Right lung (tissue), 2 donors: ENCODE measurements at regions not wholly inside any gene's neighbourhood (a gene's known extent, or its start where the extent isn't known, plus 50 kb on each side); places are given as distances from the start of the nearest gene placed in this dataset.
"Not testable (repeated sequence)": the region's sequence is repeated elsewhere in the genome, so short reads cannot be mapped to it uniquely, and the experiment has no call there.

Source experiments
- DNase-seq, 2 donors: peaks; one replicate each; pipeline ENCODE4 v3.0.0-alpha.2; 2013

DNA sequence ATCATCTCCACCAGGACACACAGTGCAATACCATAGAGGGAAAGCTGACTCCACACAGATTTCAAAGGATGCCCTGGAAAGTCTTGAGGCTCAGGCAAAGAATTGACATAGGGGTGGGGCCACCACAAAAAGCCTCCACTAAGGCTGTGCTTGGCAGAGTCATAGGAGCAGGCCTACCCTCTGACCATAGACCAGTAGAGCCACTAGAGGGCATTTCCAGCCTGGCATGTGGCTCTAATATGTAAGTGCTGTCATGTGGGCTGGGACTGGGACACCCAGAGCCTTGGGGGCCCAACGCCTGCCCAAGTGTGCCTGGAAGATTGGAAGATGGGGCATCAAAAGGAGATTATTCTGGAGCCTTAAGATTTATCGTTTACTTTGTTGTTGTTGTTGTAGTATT lies 726.0 kb downstream of the DNAH5 start:
- DNase-seq, result no peak

DNA sequence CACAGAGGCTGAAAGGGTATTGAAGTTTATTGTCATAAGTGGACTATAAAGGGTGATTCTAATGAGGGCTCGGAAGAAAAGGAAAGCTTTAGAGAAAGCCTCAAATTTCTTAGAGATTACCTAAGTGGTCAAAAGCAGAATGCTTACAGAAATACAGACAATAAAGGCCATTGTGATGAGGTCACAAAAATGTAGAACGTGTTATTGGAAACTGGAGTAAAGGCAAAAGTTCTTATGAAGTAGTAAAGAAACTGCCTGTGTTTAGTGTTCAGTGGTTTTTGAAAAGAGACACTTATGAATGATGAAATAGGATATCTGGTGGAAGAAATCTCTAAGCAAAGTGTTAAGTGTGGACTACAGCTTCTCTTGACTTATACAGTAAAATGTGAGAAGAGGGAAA lies 726.9 kb downstream of the DNAH5 start:
- DNase-seq, result no peak

DNA sequence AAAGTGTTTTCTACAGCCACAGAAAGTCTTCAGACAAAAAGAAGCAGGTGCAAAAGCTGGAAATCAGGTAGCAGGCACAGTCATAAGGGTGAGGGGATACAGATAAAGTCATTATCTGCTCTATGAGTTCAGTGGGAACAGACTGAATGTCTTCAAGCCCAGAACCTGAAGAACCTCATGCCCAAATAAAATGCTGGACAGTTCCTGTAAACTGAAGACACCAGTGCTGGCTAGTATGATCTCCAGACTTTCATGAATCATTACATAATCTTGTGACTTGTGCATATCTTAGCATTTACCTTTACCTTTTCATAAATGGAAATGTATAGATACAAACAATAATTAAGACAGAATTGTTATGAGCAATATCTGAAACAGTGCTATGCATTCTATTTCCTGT lies 728.7 kb downstream of the DNAH5 start:
- DNase-seq, result no peak

DNA sequence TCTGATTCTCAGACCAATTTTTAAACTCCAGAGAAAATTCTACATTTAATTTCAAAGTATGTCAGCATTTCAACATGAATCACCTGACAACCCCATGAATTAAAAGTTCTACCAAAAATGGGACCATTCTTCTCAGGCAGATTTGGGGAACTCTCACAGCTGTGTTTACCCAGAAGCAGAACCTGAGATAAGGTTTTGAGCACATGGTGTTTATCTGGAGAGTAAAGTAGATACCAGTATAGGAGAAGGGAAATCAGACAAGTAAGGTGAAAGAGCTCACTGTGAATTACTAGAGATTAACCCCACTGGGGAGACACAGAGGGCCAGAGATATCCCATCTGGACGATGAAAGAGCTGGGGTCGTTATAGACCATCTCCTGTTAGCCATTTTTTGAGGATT lies 729.1 kb downstream of the DNAH5 start:
- no peak for DNase-seq

DNA sequence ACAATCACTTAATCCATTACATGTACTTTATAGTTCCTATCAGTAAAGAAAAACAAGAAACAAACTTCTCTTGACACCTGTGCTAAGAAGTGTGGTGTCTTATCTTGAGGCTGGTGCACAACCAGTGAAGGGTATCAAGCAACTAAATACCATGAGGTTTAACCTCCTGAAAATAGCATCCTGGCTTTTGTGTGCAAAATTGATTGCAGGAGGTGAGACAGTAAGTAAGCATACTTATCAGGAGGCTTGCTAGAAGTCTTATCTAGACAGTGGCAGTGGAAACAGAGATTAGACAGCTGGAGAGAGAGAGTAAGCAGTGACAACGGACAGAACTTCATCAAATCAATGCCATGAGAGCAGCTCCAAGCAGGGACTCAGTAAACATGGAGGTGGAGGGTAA lies 730.3 kb downstream of the DNAH5 start:
- DNase-seq, result no peak

DNA sequence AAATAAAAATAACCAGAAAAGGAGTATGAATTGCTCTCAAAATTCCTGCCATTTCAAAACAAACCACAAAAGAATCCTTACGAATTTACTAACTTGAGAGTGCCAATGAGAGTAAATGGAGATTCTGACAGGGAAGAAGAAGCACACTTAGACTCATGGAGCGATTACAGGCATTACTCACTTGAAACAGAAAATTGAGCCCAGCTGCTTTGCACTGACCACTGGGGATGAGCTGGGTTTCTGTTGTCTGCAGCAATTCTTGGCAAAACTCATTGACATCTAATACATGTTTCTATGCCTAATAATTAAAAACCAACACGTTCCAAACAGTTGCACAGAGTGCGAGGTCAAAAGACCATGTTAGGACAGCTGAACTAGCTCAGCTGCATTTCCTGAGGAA lies 731.6 kb downstream of the DNAH5 start:
- no peak for DNase-seq

DNA sequence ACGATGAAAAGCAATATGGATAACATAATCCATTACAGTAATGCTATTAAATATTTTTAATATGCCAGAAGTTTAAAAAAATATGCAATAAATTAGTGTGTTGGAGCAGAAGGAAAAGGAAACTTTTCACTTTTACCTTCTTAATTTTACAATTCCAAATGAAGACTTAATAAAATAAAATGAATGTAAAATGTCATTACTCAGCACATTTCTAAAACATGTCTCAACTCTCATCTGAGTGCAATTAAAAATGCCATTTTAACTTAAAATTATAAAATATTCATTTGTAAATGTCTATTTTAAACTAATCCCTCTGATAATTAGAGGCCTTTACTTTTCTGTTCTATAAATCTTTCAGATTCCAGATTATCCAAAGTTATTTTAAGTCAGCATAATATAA lies 733.4 kb downstream of the DNAH5 start:
- DNase-seq, result no peak

DNA sequence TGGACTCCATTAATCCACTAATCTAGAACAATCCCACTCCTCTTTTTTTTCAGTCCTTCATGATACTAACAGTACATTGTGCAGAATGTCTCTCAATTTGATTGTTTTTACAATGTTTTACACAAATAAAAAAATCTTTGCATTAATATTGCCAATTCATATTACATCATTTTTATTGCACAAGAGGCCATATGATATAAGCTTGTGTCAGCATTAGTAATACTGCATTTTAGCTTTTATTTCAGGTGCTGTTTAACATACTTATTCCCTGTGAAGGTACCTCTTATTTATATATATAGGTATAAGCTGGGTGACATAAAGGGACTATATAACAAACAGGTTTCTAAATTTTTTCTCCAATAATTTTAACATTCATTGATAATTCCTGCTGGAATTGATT lies 737.4 kb downstream of the DNAH5 start:
- DNase-seq, result no peak

DNA sequence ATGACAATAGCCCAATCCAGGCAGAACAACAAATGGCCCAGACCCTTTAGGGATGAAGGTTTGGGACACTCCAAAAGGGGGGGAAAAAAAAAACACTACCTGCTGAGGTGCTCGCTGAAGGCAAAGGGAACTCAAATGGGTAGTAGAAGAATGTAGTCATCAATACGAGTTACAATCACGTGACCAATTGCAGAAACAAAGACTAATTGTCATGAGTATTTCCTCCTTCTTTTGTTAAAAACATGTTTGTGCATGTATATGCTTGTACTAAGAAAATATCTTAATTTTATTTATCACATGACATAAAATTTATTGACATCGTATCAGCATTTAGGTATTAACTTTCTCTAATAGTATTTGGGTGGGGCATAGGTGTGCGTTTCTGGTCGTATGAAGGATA lies 743.5 kb downstream of the DNAH5 start:
- no peak for DNase-seq

DNA sequence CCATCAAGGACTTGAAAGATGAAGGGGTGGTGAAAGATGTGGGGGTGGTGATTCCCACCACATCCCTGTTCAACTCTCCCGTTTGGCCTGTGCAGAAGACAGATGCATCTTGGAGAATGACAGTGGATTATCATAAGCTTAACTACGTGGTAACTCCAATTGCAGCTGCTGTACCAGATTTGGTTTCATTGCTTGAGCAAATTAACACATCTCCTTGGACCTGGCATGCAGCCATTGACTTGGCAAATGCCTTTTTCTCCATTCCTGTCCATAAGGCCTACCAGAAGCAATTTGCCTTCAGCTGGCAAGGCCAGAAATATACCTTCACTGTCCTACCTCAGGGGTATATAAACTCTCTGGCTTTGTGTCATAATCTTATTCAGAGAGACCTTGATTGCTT lies 746.3 kb downstream of the DNAH5 start:
- not testable (repeated sequence) for DNase-seq

DNA sequence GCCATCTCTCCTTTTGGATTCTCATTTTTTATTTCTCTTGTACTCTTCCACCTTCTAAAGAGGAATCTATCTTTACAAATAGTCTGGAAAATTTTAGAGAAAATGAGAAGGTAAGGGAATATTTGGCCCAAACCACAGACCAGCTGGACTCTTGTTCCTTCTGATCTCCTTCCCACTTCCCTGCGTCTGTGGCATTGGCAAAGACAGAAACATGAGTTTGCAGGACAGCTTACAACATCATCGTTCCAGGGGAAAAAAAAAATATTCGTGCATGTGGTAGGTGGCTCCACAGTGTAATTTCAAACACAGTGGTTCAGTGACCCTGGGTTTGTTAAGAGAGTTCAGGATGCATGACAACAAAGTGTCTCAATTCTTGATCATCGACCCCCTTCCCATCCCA lies 755.0 kb downstream of the DNAH5 start:
- no peak for DNase-seq

DNA sequence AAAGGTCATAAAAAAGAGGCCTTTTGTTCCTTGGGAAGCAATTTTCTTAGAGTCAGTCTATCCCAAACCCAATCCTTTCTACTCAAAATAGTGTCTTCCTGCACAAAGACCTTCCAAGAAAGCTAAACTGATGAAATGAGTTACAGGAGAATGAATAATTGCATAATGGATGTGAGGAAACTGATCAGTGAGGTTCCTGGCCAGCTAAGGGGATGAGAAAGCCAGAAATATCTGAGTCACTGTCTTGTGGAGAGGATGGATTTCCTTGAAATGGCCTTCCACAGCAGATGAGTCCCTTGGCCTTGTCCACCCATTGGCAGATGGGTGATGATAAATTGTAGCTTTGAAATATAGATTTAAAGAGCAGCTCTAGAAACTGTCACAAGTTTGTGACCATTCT lies 756.1 kb downstream of the DNAH5 start:
- DNase-seq, result no peak

DNA sequence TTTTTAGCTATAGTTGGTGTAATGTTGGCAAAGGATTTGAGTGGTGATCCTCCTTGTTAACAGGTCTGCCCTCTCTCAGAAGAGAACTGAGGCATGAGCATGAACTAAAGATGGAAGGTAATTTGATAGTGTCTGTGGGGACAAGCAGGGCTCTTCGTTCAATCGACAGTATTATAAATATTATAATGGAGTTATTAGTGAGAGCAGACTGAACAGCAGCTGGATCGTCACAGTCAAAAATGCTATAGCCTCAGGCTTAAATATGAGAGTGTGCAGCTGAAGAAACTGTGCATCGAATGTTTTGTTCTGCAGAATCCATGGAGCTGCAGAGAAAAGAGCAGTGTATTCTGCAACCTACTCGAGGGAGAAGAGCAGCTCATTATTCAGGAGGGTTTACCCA lies 757.3 kb downstream of the DNAH5 start:
- no peak for DNase-seq

DNA sequence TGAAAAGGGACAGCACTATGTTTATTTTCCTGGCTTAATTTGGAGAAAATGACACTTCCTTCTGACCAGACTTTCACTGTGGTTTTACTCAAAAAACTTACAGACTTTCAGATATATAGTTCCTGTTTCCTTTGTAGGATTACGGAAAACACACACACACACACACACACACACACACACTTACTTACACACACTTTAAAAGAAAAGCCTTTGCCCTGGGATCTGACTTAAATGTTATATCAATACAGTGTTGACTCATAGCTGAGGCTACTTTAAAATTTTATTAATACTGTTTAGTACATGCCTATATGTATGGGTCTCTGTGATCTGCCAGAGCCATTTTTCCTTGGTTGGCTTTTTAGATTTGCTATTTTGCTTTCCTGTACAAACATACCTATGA lies 758.3 kb downstream of the DNAH5 start:
- no peak for DNase-seq

DNA sequence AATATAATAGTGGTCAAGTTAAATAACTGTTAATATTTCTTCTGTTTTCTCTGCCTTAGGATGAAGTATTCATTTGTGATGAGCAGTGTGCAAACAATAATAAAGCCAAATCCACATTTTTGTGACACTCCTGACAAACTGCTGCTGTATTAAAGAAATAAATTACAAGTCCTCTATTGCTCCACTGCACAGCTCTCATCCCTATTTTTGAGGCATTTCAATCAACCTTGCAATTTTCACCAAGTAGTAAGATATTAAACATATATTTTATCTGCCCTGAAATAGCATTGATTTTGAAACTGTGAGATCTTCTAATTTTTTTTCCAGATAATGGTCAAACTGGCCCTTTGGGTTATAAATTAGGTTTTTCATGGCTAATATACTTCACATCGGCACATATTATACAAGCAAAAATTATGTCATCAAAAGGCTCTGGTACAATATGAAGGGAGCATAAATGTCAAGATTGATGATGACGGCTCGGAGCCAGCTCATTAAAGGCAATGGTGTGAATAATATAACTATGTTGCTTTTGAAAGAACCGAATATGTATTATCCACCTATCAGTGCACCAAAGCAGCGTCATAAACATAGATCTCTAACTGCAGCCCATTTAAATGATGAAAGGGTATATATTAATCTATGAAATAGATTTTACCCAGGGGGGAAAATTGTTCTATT lies 764.9 kb downstream of the DNAH5 start:
- DNase-seq, result no peak

DNA sequence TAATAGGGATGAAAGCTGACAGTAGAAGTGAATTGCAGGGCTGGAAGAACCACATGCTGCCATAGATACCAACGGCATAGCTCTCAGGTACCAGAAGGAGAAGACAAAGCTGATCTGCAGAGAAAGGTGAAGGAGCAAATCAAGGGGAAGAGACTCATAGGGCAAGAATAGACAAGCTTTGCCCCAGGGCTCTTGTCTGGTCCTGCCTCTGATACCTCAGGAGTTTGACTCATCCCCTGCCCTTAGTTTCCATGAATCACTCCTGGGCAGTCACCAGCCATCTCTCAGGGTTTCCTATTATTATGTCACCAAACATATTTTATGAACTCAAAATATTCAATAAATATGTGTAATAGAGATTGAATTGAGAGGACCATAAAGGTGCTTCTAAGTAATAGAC lies 800.9 kb downstream of the DNAH5 start:
- no peak for DNase-seq

DNA sequence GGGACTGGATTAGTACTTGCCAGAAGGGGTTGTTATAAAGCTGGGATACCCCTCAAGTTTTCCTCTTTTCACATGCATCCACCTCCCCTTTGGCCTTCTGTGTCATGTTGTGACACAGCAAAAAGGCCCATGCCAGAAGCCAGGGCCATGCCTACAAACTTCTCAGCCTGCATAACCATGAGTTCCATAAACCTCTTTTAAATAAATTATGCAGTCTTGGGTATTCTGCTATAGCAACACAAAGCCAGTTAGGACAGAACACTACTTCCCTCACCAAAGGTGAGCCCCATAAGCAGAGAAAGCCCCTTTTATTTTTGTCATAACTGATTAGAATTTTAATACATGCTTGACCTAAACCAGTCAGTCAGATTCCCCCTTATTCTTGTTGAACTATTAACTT lies 801.3 kb downstream of the DNAH5 start:
- DNase-seq, result no peak

DNA sequence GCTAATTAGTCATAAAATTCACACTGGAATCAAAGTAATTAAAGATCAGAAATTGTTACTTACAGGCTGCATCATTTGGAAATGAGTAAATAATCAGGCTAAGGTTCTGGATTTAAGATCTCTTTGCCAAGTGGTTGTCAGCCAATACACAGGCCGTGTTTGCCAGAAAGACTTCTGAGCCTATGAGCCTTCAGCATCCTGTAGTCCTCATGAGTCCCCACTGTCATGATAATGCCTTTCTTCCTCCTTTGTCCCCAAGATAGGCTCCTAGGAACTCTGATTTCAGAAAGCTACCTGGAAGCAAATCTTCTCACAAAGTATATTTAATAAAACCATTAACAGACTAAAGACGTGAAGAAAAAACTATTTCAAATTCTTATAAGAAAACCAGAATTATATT lies 810.5 kb downstream of the DNAH5 start:
- no peak for DNase-seq

DNA sequence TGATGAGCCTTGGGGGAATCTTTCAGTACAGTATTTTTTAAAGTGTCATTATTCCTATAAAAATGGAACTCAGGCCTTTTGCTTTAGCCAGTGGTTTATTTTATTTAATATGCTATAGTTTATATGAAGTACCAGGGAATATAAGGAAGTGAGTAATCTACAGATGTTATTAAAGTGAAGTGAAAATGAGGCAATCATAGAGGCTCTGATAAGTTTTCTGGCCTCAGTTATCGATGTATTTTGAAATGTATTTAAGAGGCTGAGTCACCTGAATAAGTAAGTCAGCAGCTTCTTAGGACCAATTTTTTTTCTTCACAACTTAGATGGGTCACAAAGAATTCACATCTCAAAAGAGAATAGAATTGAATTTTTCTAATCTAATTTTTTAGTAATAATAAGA lies 829.0 kb downstream of the DNAH5 start:
- no peak for DNase-seq

DNA sequence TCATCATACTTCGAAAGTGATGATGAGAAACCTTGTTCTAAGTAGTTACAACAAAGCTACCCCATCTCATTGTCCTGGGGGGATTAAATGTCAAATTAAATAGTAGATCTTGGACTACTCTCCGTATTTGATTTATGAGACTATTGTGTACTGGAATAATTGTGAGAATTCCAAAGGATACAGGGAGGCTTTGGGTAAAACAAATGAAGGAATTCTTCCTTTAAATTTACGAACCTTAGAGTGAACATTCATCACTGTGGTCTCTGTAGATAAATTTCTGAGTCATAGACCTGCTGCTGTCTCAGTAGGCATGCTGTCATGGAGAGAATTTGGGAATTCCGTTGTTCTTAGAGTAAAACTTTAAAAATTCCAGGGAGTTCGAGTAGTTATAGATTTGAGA lies 836.2 kb downstream of the DNAH5 start:
- DNase-seq, result no peak

DNA sequence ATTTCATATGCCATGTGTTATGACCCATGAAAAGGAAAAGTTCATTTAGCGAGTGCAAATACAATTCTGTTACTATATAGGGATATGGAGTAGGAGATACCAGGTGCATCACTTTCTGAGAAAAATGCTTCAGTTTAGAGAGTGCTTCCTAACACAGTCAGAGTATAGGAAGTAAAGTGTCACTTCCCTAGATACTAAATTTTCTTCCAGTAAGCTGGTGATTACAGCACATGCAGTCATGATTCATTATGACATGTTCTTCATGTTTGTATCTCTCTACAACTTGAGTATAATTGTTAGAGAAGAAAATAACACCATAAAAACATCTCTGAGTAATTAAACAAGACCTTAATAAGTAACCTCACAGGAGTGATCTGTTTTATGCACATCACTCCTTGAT lies 837.0 kb downstream of the DNAH5 start:
- DNase-seq, result no peak

DNA sequence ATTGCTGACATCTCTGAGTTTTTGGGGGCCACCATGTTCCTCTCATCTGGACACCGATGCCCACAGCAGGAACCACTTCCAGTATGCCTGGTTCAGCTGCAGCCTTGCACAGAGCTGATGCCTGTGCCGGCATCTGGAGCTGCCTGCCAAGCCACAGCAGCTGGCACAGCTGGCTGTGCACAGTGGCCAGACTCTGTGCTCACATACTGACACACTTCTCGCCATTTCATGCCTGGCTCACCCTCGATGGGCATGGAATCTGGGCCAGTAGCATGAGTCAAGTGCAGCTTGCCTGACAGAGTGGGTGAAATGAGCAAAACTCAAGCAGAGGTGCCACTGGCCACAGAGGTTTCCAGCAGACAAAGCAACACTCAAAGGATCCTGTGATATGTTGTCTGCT lies 863.4 kb downstream of the DNAH5 start:
- DNase-seq, result no peak

DNA sequence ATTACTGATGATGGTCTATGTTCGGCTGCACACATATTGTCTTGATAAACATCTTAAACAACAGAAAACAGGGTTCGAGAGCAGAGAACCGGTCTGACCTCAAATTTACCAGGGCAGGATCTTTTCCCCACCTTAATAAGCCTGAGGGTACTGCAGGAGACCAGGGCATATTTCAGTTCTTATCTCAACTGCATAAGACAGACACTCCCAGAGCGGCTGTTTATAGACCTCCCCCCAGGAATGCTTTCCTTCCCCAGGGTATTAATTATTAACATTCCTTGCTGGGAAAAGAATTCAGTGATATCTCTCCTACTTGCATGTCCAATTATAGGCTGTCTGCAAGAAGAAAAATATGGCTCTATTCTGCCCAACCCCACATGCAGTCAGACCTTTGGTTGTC lies 871.6 kb downstream of the DNAH5 start:
- not testable (repeated sequence) for DNase-seq

DNA sequence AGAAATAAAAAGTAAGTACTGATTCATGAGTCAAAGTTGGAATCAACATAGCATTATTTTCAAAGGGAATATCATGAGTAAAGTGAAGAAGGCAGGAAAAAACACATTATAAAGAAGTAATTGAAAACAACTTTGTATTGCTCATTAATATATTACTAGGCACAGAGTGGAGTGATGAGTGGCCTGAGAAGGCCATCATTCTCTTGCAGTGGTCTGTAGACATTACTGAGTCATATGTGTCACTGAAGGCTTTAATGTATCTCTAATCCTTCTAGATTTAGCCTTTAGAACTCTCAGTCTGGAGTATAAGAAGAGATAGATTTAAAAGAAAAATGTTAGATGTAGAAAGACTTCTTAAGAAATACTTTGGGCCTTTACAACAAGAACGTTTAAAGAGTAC lies 881.4 kb downstream of the DNAH5 start:
- DNase-seq, result no peak
